OCI-M2 (cell line): ENCODE measurements at regions not wholly inside any gene's neighbourhood (a gene's known extent, or its start where the extent isn't known, plus 50 kb on each side); places are given as distances from the start of the nearest gene placed in this dataset.

ENCODE experiments used
- DNase-seq: peaks from one replicate; lab custom pipeline; 2025; ENCODE audit not compliant: unreplicated experiment; lab: John Stamatoyannopoulos, UW

GRCh38 chr6:21807299-21808044, 213.9 kb downstream of the SOX4 start:
- no peak for DNase-seq

- no peak for DNase-seq
Measured at GRCh38 chr6:21808045-21808470, 214.5 kb downstream of the SOX4 start.

- no peak for DNase-seq
Measured at GRCh38 chr6:21808551-21809242, 215.1 kb downstream of the SOX4 start.

GRCh38 chr6:21811484-21811883, 217.9 kb downstream of the SOX4 start:
- DNase-seq: no peak

- no peak for DNase-seq
Measured at GRCh38 chr6:21816231-21816630, 222.7 kb downstream of the SOX4 start.

- no peak for DNase-seq
Measured at GRCh38 chr6:21820442-21820841, 226.9 kb downstream of the SOX4 start.

- no peak for DNase-seq
Measured at GRCh38 chr6:21823371-21823770, 229.8 kb downstream of the SOX4 start.

GRCh38 chr6:21824431-21825177, 231.1 kb downstream of the SOX4 start:
- DNase-seq: no peak

GRCh38 chr6:21826023-21826422, 232.5 kb downstream of the SOX4 start:
- DNase-seq: no peak

- DNase-seq: no peak
Measured at GRCh38 chr6:21826904-21827303, 233.4 kb downstream of the SOX4 start.

- DNase-seq: no peak
Measured at GRCh38 chr6:21827425-21828202, 234.1 kb downstream of the SOX4 start.

- no peak for DNase-seq
Measured at GRCh38 chr6:21828704-21829103, 235.2 kb downstream of the SOX4 start.

GRCh38 chr6:21829126-21829525, 235.6 kb downstream of the SOX4 start:
- no peak for DNase-seq

- no peak for DNase-seq
Measured at GRCh38 chr6:21831521-21832291, 238.2 kb downstream of the SOX4 start.

- DNase-seq: no peak
Measured at GRCh38 chr6:21836277-21836676, 242.7 kb downstream of the SOX4 start.

GRCh38 chr6:21836772-21837425, 243.3 kb downstream of the SOX4 start:
- DNase-seq: no peak

GRCh38 chr6:21840428-21840827, 246.9 kb downstream of the SOX4 start:
- no peak for DNase-seq

GRCh38 chr6:21842875-21843645, 249.5 kb downstream of the SOX4 start:
- no peak for DNase-seq
